H1 (cell line): ENCODE measurements at regions not wholly inside any gene's neighbourhood (a gene's known extent, or its start where the extent isn't known, plus 50 kb on each side); places are given as distances from the start of the nearest gene placed in this dataset.

Experiments
- CTCF ChIA-PET: fragments of 300-600 bp; sonication (Branson Sonifier 250); formaldehyde crosslinking; loops from one replicate; lab custom pipeline; 2021; ENCODE audit not compliant: partially characterized antibody; lab: Charles Lee
- POLR2A ChIA-PET: fragments of 300-600 bp; sonication (Branson Sonifier 250); formaldehyde crosslinking; loops from one replicate; lab custom pipeline; 2021; ENCODE audit warnings: inconsistent platforms; ENCODE audit not compliant: partially characterized antibody; lab: Charles Lee
- DNase-seq, 2 experiments: peaks; one replicate each; pipeline versions ENCODE4 v3.0.0 to v3.0.0-alpha.2; 2010 to 2022; ENCODE audit warnings: low spot score in 2 of 2, low read depth in 1 of 2, mixed read lengths in 1 of 2
- FAIRE-seq: peaks from 2 replicates; lab custom pipeline; 2011; peaks lifted over from hg19 to GRCh38; lab: Jason Lieb, UNC
- H2AFZ ChIP-seq: 2 replicates; pipeline ENCODE4 v1.8.1; 2012; ENCODE audit warnings: low read length, inconsistent platforms
- H2AK5ac ChIP-seq: 2 replicates; pipeline ENCODE4 v1.6.1; 2013; ENCODE audit warnings: low read depth, low read length
- H2BK120ac ChIP-seq: replicated peaks from 2 replicates; pipeline ENCODE3; 2013; ENCODE audit warnings: low read depth, low read length, inconsistent platforms
- H2BK12ac ChIP-seq: 2 replicates; pipeline ENCODE4 v1.6.1; 2013; ENCODE audit warnings: low read depth, low read length
- H2BK15ac ChIP-seq: 2 replicates; pipeline ENCODE4 v1.6.1; 2013; ENCODE audit warnings: low read length
- H2BK20ac ChIP-seq: 2 replicates; pipeline ENCODE4 v1.6.1; 2013; ENCODE audit warnings: low read length
- H2BK5ac ChIP-seq: 2 replicates; pipeline ENCODE4 v1.6.1; 2013; ENCODE audit warnings: low read depth, low read length
- H3K14ac ChIP-seq: 2 replicates; pipeline ENCODE4 v1.6.1; 2013; ENCODE audit warnings: inconsistent platforms; ENCODE audit not compliant: insufficient read length
- H3K18ac ChIP-seq: 2 replicates; pipeline ENCODE4 v1.6.1; 2013; ENCODE audit warnings: low read length; ENCODE audit errors: extremely low read depth
- H3K23ac ChIP-seq: 2 replicates; pipeline ENCODE4 v1.6.1; 2013; ENCODE audit warnings: inconsistent platforms; ENCODE audit not compliant: insufficient read length
- H3K23me2 ChIP-seq: 2 replicates; pipeline ENCODE4 v1.6.1; 2013; ENCODE audit warnings: low read depth, low read length
- H3K27ac ChIP-seq: 2 replicates; pipeline ENCODE4 v1.6.1; 2011; ENCODE audit warnings: low read depth, low read length, inconsistent platforms
- H3K27me3 ChIP-seq, 4 experiments: replicated peaks in 1 of 4; 1 replicate in 1 of 4; 2 replicates in 3 of 4; pipeline versions ENCODE4 v1.6.1 to v1.8.1; 2011 to 2013; ENCODE audit warnings: low read length in 3 of 4, mild to moderate bottlenecking in 3 of 4, inconsistent platforms in 2 of 4, mixed read lengths in 2 of 4, moderate library complexity in 1 of 4; ENCODE audit not compliant: control insufficient read depth in 3 of 4, insufficient read depth in 3 of 4; ENCODE audit errors: extremely low read depth in 1 of 4
- H3K36me3 ChIP-seq, 4 experiments: 2 replicates each; pipeline versions ENCODE4 v1.6.1 to v1.8.1; 2011 to 2013; ENCODE audit warnings: mild to moderate bottlenecking in 4 of 4, low read length in 3 of 4, moderate library complexity in 2 of 4, control low read depth in 1 of 4, inconsistent platforms in 1 of 4; ENCODE audit not compliant: insufficient read depth in 4 of 4, control insufficient read depth in 2 of 4
- H3K4ac ChIP-seq: replicated peaks from 2 replicates; pipeline ENCODE3; 2013; ENCODE audit warnings: low read length, low read depth, mixed read lengths, inconsistent platforms; ENCODE audit not compliant: insufficient read length
- H3K4me1 ChIP-seq, 4 experiments: replicated peaks in 1 of 4; 1 replicate in 1 of 4; 2 replicates in 3 of 4; pipeline versions ENCODE4 v1.6.1 to v1.8.1; 2011 to 2013; ENCODE audit warnings: low read length in 3 of 4, inconsistent platforms in 2 of 4, mixed read lengths in 1 of 4; ENCODE audit not compliant: insufficient read depth in 4 of 4, control insufficient read depth in 3 of 4
- H3K4me2 ChIP-seq, 2 experiments: 2 replicates each; pipeline versions ENCODE4 v1.6.1 to v1.8.1; 2011 to 2013; ENCODE audit warnings: low read depth in 2 of 2, low read length in 2 of 2, control low read depth in 1 of 2, inconsistent platforms in 1 of 2, mild to moderate bottlenecking in 1 of 2; ENCODE audit not compliant: insufficient read depth in 1 of 2
- H3K4me3 ChIP-seq, 4 experiments: fragments of 200-600, 300-600 bp in 1 of 4; sonication (generic), shearing (Covaris generic), sonication (Bioruptor Twin) in 1 of 4; 2 replicates each; pipeline versions ENCODE4 v1.5.1 to v1.8.1; 2011 to 2016; ENCODE audit warnings: low read length in 4 of 4, low read depth in 3 of 4, control low read depth in 2 of 4, inconsistent platforms in 2 of 4, mild to moderate bottlenecking in 2 of 4, mixed read lengths in 1 of 4, moderate library complexity in 1 of 4; ENCODE audit not compliant: insufficient read depth in 2 of 4; ENCODE audit errors: extremely low read depth in 1 of 4
- H3K56ac ChIP-seq: replicated peaks from 2 replicates; pipeline ENCODE3; 2013; ENCODE audit warnings: low read depth, mild to moderate bottlenecking, mixed read lengths, low read length, inconsistent platforms; ENCODE audit not compliant: insufficient read length
- H3K79me1 ChIP-seq: 2 replicates; pipeline ENCODE4 v1.6.1; 2013; ENCODE audit warnings: low read depth, low read length, control low read depth
- H3K79me2 ChIP-seq, 2 experiments: 2 replicates each; pipeline versions ENCODE4 v1.6.1 to v1.8.1; 2012 to 2013; ENCODE audit warnings: low read length in 2 of 2, mild to moderate bottlenecking in 2 of 2, inconsistent platforms in 1 of 2; ENCODE audit not compliant: insufficient read depth in 2 of 2, control insufficient read depth in 1 of 2
- H3K9ac ChIP-seq, 4 experiments: replicated peaks in 1 of 4; 1 replicate in 1 of 4; 2 replicates in 3 of 4; pipeline versions ENCODE4 v1.6.1 to v1.8.1; 2011 to 2013; ENCODE audit warnings: low read depth in 3 of 4, low read length in 3 of 4, control low read depth in 2 of 4, mild to moderate bottlenecking in 2 of 4, moderate library complexity in 2 of 4, inconsistent platforms in 1 of 4; ENCODE audit errors: extremely low read depth in 1 of 4
- H3K9me3 ChIP-seq, 2 experiments: 2 replicates each; pipeline versions ENCODE4 v1.6.1 to v1.8.1; 2012 to 2013; ENCODE audit warnings: mild to moderate bottlenecking in 2 of 2, moderate library complexity in 2 of 2, control low read depth in 1 of 2, inconsistent platforms in 1 of 2, low read depth in 1 of 2, low read length in 1 of 2, mixed read lengths in 1 of 2; ENCODE audit not compliant: insufficient read depth in 2 of 2
- H4K20me1 ChIP-seq, 2 experiments: replicated peaks in 1 of 2; 2 replicates each; pipeline versions ENCODE3 to v1.8.1; 2011 to 2013; ENCODE audit warnings: inconsistent platforms in 2 of 2, low read length in 2 of 2, mild to moderate bottlenecking in 1 of 2; ENCODE audit not compliant: insufficient read depth in 2 of 2, control insufficient read depth in 1 of 2
- H4K5ac ChIP-seq: 2 replicates; pipeline ENCODE4 v1.6.1; 2013; ENCODE audit warnings: low read length, low read depth, mixed read lengths, inconsistent platforms; ENCODE audit not compliant: insufficient read length
- H4K8ac ChIP-seq: 2 replicates; pipeline ENCODE4 v1.8.0; 2013; ENCODE audit warnings: mild to moderate bottlenecking, moderate library complexity, low read length, inconsistent platforms; ENCODE audit not compliant: insufficient read depth; ENCODE audit errors: extremely low read depth
- H4K91ac ChIP-seq: replicated peaks from 2 replicates; pipeline ENCODE3; 2013; ENCODE audit warnings: low read length, mixed read lengths, inconsistent platforms; ENCODE audit not compliant: insufficient read length
- HDAC2 ChIP-seq, 2 experiments: fragments of 300-600 bp in 1 of 2; sonication (generic) in 1 of 2; IDR thresholded peaks; 2 replicates each; pipeline ENCODE4 v1.6.1; 2011 to 2012; ENCODE audit warnings: low read depth in 2 of 2, low read length in 2 of 2, mild to moderate bottlenecking in 2 of 2, moderate library complexity in 2 of 2, borderline replicate concordance in 1 of 2, inconsistent platforms in 1 of 2
- JUND ChIP-seq: IDR thresholded peaks from 2 replicates; pipeline ENCODE4 v1.6.1; 2011; ENCODE audit warnings: mild to moderate bottlenecking, improper control_type of control experiment, low read length
- POLR2AphosphoS5 ChIP-seq: IDR thresholded peaks from 2 replicates; pipeline ENCODE4 v1.6.1; 2011; ENCODE audit warnings: low read depth, low read length
- WGBS, 2 experiments: shearing (Covaris generic) in 1 of 2; methylation state at CpG; one replicate each; pipeline versions ENCODE4 v1.1.6 to v1.1.7; 2013 to 2015; ENCODE audit warnings: low lambda C conversion rate in 2 of 2, mixed read lengths in 2 of 2, inconsistent platforms in 1 of 2, low coverage in 1 of 2, missing lambda C conversion rate in 1 of 2; ENCODE audit not compliant: insufficient replicate concordance in 2 of 2, insufficient coverage in 1 of 2, insufficient read length in 1 of 2; ENCODE audit errors: extremely low coverage in 1 of 2, missing lambda C conversion rate in 1 of 2; 5-methylcytosine and 5-hydroxymethylcytosine counted together
- TF ChIP-seq, protein P1 (sequence below): IDR thresholded peaks from 2 replicates; pipeline ENCODE4 v1.6.1; 2012; ENCODE audit warnings: inconsistent platforms

DNA sequence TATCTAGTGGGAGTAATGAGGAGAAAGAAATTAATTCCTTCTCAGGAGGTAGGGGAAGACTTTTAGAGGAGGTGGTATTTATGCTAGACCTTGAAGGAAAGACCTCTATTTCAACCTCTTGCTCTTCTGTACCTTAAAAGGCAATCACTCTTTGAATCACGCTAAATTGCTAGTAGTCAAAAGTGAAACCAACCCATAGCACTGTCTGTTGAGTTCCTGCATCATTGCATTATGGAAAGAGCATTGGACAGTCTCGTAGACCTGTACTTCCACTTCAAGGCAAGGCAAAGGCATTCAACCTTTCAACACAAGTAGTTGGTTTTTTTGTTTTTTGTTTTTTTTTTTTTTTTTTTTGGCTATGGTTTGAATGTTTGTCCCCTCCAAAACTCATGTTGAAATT is 770.4 kb downstream of the ETS1 start:
- no peak overlapping the region for H2BK20ac ChIP-seq
- H3K4ac ChIP-seq: no peak overlapping the region
- FAIRE-seq (no peak), DNase-seq (no peak)
- no peak overlapping the region for H2BK5ac ChIP-seq
- no peaks in the 10 kb centered on the region for H3K79me1 ChIP-seq
- ChIA-PET POLR2A (no interaction called here), CTCF (no interaction called here)
- no peaks in the 10 kb centered on the region for H3K9me3 ChIP-seq
- H3K27me3 ChIP-seq: no peaks in the 10 kb centered on the region
- H3K18ac ChIP-seq: no peak overlapping the region
- no peak overlapping the region for H3K23ac ChIP-seq
- no peak overlapping the region for H2BK12ac ChIP-seq
- no peaks in the 10 kb centered on the region for H3K4me1 ChIP-seq
- no peak overlapping the region for H3K56ac ChIP-seq
- no peak overlapping the region for H3K4me2 ChIP-seq
- no peaks in the 10 kb centered on the region for H3K23me2 ChIP-seq
- no peak overlapping the region for H2AK5ac ChIP-seq
- no peak overlapping the region for H4K8ac ChIP-seq
- H4K91ac ChIP-seq: no peak overlapping the region
- no peak overlapping the region for H3K14ac ChIP-seq
- H2AFZ ChIP-seq: no peak overlapping the region
- H3K36me3 ChIP-seq: no peaks in the 10 kb centered on the region
- H4K20me1 ChIP-seq: no peaks in the 10 kb centered on the region
- H3K9ac ChIP-seq: no peak overlapping the region
- no peak overlapping the region for H2BK15ac ChIP-seq
- WGBS, 2 experiments: 100% methylated on average over 2 of the region's 2 CpGs; no CpG with 5 or more reads in 1 of the 2 experiments
- H3K79me2 ChIP-seq: no peaks in the 10 kb centered on the region
- H4K5ac ChIP-seq: no peak overlapping the region
- TF ChIP-seq JUND: no peak
- TF ChIP-seq, protein P1, sequence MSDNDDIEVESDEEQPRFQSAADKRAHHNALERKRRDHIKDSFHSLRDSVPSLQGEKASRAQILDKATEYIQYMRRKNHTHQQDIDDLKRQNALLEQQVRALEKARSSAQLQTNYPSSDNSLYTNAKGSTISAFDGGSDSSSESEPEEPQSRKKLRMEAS: no peak
- no peak for TF ChIP-seq HDAC2 (IDR thresholded peaks at IDR 0.05; ENCODE audit: borderline replicate concordance in 1 of 2, low read depth in 2 of 2, low read length in 2 of 2)
- TF ChIP-seq POLR2AphosphoS5: no peak
- H2BK120ac ChIP-seq: no peak overlapping the region
- H3K27ac ChIP-seq: no peak overlapping the region
- no peak overlapping the region for H3K4me3 ChIP-seq
